ENCODE measurements at regions not wholly inside any gene's neighbourhood (a gene's known extent, or its start where the extent isn't known, plus 50 kb on each side); places are given as distances from the start of the nearest gene placed in this dataset.

DNA sequence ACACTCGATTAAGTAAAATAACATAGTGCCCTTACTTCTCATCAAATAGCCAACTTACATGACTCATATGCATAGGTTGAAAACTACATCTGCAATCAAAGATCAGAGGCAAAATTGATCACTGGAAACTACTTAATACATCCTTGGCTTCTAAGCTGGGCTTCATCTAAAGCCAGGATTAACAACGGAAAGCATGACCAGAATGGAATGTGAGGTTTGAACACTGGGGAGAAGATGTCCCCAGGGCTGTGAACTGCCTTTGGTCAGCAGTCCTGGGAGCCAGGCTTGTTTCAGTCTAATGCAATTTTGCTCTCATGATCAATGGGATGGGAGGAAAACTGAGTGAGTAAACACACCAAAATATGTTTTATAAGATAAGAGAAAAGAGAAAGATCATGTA, 192.5 kb upstream of the TTC29 start:
- CTCF ChIA-PET, result interaction anchor here (1.7 kb wide), 1 partner anchor 10 kb away, joined by 7 read pairs; no protein-coding TSS in a partner anchor
- TF ChIP-seq, protein P1, sequence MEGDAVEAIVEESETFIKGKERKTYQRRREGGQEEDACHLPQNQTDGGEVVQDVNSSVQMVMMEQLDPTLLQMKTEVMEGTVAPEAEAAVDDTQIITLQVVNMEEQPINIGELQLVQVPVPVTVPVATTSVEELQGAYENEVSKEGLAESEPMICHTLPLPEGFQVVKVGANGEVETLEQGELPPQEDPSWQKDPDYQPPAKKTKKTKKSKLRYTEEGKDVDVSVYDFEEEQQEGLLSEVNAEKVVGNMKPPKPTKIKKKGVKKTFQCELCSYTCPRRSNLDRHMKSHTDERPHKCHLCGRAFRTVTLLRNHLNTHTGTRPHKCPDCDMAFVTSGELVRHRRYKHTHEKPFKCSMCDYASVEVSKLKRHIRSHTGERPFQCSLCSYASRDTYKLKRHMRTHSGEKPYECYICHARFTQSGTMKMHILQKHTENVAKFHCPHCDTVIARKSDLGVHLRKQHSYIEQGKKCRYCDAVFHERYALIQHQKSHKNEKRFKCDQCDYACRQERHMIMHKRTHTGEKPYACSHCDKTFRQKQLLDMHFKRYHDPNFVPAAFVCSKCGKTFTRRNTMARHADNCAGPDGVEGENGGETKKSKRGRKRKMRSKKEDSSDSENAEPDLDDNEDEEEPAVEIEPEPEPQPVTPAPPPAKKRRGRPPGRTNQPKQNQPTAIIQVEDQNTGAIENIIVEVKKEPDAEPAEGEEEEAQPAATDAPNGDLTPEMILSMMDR (IDR thresholded peaks at IDR 0.05; ENCODE audit: insufficient read depth, low read depth, low read length), result no peak
- POLR2A ChIA-PET, result no interaction called here
- peak; percentile 10 for DNase-seq (ENCODE audit: low read depth)
- Histone ChIP-seq H3K4me3 (ENCODE audit: low read depth, low read length) (no peak overlapping the region), H3K27me3 (ENCODE audit: control insufficient read depth, insufficient read depth, low read length) (no peaks in the 10 kb centered on the region), H3K36me3 (ENCODE audit: control insufficient read depth, insufficient read depth, low read length) (no peaks in the 10 kb centered on the region)

DNA sequence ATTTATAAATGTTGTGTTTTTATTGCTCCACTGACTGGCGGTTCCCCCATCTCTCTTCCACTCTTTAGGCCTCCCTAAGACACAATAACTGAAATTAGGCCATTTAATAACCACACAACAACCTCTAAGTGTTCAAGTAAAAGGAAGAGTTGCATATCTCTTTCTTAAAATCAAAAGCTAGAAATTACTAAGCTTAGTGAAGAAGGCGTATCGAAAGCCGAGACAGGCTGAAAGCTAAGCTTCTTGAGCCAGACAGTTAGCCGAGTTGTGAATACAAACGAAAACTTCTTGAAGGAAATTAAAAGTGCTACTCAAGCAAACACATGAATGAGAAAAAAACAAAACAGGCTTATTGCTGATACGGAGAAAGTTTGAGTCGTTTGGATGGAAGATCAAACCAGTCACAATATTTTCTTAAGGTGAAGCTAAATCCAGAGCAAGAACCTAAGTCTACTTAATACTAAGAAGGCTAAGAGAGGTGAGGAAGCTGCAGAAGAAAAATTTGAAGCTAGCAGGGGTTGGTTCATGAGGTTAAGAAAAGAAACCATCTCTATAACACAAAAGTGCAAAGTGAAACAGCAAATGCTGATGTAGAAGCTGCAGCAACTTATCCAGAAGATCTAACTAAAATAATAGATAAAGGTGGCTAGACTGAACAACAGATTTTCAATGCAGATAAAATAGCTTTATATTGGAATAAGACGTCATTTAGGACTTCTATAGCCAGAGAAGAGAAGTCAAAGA, 194.0 kb upstream of the TTC29 start:
- H3K36me3 ChIP-seq (ENCODE audit: control insufficient read depth, insufficient read depth, low read length), result no peaks in the 10 kb centered on the region
- no peak overlapping the region for H3K4me3 ChIP-seq (ENCODE audit: low read depth, low read length)
- no peaks in the 10 kb centered on the region for H3K27me3 ChIP-seq (ENCODE audit: control insufficient read depth, insufficient read depth, low read length)
- TF ChIP-seq, protein P1 (IDR thresholded peaks at IDR 0.05; ENCODE audit: insufficient read depth, low read depth, low read length), result no peak
- CTCF ChIA-PET, result interaction anchor here (1.6 kb wide), 1 partner anchor 106 kb away, joined by 3 read pairs; no protein-coding TSS in a partner anchor
- DNase-seq (ENCODE audit: low read depth), result no peak
- POLR2A ChIA-PET, result no interaction called here

DNA sequence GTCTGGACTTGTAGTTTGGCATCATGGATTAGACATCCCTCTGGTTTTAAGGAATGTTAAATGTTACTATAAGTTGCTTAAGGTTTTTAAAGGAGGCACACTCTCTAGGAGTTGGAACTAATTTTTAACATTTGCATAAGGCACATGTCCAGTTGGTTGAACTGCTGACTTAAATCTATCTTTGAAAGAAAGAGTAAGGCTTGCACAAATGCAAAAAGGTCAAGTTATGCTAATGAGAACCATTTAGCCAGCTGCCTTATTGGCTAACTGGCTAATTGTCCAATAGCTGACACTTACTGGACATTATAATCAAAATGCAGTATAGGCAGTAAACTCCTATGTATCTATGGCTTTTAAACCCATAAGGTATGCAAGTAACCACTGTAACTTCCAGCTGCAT, 206.1 kb upstream of the TTC29 start:
- Histone ChIP-seq H3K4me3 (ENCODE audit: low read depth, low read length) (no peak overlapping the region), H3K36me3 (ENCODE audit: control insufficient read depth, insufficient read depth, low read length) (no peaks in the 10 kb centered on the region), H3K27me3 (ENCODE audit: control insufficient read depth, insufficient read depth, low read length) (no peaks in the 10 kb centered on the region; the same call in 1 of the 2 replicates)
- DNase-seq (ENCODE audit: low read depth), result no peak
- ChIA-PET POLR2A (no interaction called here), CTCF (no interaction called here)
- TF ChIP-seq, protein P1 (IDR thresholded peaks at IDR 0.05; ENCODE audit: insufficient read depth, low read depth, low read length), result no peak

DNA sequence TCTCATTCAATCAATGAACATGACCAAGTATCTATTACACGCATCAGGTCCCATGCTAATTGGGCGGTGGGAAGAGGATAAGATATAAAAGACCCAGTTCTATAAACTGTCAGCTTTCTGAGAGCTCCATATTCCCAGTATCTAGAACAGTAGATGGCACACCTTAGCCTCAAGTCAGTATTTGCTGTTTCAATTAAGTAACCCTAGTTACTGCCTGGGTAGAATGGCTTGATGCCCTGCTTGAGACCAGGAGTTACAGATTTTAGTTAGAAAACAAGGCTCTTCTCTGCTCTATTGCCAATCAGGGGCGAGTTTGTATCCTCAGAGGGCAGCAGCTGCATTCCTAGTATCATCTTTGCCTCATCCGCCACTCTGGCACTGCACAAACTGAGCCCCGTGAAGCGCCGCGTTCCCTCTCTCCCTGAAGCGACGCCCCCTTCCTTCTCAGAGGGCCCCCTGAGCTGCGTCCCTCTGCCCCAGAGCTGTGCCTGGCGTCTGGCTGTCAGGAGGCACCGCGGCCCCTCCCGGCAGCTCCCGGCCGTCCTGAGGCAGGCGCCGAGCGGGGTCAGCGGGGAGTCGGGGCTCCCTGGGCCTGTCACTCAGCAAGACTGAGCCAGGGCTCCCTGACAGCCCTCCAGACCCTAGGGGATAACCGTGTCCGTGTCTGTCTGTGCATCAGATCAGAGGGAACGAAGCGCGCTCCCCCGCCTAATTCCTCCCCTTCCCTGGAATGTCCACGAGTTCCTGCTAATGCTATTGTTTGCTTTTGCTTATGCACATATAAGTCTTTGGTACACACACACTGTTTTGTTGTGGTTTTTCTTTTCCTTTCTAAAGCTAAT, 212.4 kb upstream of the TTC29 start:
- no peak for DNase-seq (ENCODE audit: low read depth)

More for the DNA sequence above, 212.4 kb upstream of the TTC29 start:
- TF ChIP-seq, protein P1 (IDR thresholded peaks at IDR 0.05; ENCODE audit: insufficient read depth, low read depth, low read length), result no peak
- ChIA-PET CTCF (interaction anchor here (0.9 to 1.7 kb wide), 5 partner anchors 55 to 432 kb away, joined by 3 to 8 read pairs (median 4); no protein-coding TSS in a partner anchor), POLR2A (no interaction called here)
- Histone ChIP-seq H3K36me3 (ENCODE audit: control insufficient read depth, insufficient read depth, low read length) (no peaks in the 10 kb centered on the region), H3K27me3 (ENCODE audit: control insufficient read depth, insufficient read depth, low read length) (no peaks in the 10 kb centered on the region), H3K4me3 (ENCODE audit: low read depth, low read length) (peak overlapping the region; percentile 55)

Data from BJ (cell line).